ENCODE measurements at regions not wholly inside any gene's neighbourhood (a gene's known extent, or its start where the extent isn't known, plus 50 kb on each side); places are given as distances from the start of the nearest gene placed in this dataset.
A peak's percentile ranks its signal among the peaks of the same experiment; 100 is the strongest.

GRCh38 chr13:109668433-109669233, 117.8 kb downstream of the IRS2 start:
- Histone ChIP-seq H4K20me1 (ENCODE audit: insufficient read depth, low read length) (peaks cover 21% of the 10 kb centered on the region), H3K9ac (ENCODE audit: low read depth, low read length) (no peak overlapping the region), H3K27me3 (ENCODE audit: insufficient read depth, low read length, poor library complexity) (no peaks in the 10 kb centered on the region), H3K4me3 (ENCODE audit: low read depth in 1 of 2, low read length in 2 of 2) (no peak overlapping the region), H3K4me2 (ENCODE audit: insufficient read depth, low read length) (no peak overlapping the region), H3K4me1 (ENCODE audit: insufficient read depth, low read length) (peaks cover 7% of the 10 kb centered on the region), H3K27ac (ENCODE audit: low read length) (peak overlapping the region; percentile 44; the same call in 1 of the 2 replicates), H3K79me2 (ENCODE audit: insufficient read depth, low read length) (peaks cover 76% of the 10 kb centered on the region), H2AFZ (ENCODE audit: low read depth, low read length) (no peak overlapping the region), H3K9me3 (ENCODE audit: insufficient read depth, low read length, severe bottlenecking) (no peaks in the 10 kb centered on the region), H3K36me3 (ENCODE audit: insufficient read depth, low read length) (peaks cover 28% of the 10 kb centered on the region)
- ATAC-seq (ENCODE audit: insufficient read depth, low read depth) (no peak), DNase-seq (no peak)
- TF ChIP-seq, protein P1, sequence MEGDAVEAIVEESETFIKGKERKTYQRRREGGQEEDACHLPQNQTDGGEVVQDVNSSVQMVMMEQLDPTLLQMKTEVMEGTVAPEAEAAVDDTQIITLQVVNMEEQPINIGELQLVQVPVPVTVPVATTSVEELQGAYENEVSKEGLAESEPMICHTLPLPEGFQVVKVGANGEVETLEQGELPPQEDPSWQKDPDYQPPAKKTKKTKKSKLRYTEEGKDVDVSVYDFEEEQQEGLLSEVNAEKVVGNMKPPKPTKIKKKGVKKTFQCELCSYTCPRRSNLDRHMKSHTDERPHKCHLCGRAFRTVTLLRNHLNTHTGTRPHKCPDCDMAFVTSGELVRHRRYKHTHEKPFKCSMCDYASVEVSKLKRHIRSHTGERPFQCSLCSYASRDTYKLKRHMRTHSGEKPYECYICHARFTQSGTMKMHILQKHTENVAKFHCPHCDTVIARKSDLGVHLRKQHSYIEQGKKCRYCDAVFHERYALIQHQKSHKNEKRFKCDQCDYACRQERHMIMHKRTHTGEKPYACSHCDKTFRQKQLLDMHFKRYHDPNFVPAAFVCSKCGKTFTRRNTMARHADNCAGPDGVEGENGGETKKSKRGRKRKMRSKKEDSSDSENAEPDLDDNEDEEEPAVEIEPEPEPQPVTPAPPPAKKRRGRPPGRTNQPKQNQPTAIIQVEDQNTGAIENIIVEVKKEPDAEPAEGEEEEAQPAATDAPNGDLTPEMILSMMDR (IDR thresholded peaks at IDR 0.05; ENCODE audit: borderline replicate concordance, extremely low read depth, low read length, poor library complexity, severe bottlenecking), result no peak
- TF ChIP-seq EZH2 (IDR thresholded peaks at IDR 0.05; ENCODE audit: borderline replicate concordance, low read depth, low read length, severe bottlenecking), result no peak

DNA sequence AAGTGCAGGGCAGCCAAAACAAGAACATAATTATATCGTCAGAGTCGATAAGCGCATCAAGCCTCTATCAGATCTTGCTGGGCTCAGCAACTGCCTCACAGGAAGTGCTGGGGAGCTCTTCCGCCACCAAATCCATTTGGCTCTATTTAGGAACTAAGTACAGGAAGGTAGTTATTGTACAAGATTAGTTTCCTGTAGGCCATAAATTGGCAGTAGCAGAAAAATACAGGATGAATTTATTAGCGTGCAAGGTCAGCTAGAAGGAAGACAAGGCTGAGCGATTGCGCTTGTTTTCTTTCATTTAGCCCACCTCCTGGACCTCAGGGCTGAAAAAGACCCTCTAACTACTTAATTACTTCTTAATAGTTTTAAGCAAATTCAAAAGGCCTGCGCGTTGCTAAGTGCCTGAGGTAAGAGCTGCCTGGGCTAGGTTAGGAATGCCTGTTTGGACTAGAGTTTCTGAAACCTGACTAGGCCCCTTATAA, 118.5 kb downstream of the IRS2 start:
- peaks cover 79% of the 10 kb centered on the region for H3K79me2 ChIP-seq (ENCODE audit: insufficient read depth, low read length)
- no peaks in the 10 kb centered on the region for H3K27me3 ChIP-seq (ENCODE audit: insufficient read depth, low read length, poor library complexity)
- no peak overlapping the region for H2AFZ ChIP-seq (ENCODE audit: low read depth, low read length)
- DNase-seq, result no peak
- no peak for ATAC-seq (ENCODE audit: insufficient read depth, low read depth)
- no peaks in the 10 kb centered on the region for H3K9me3 ChIP-seq (ENCODE audit: insufficient read depth, low read length, severe bottlenecking)
- no peak overlapping the region for H3K4me3 ChIP-seq (ENCODE audit: low read depth in 1 of 2, low read length in 2 of 2)
- no peak overlapping the region for H3K9ac ChIP-seq (ENCODE audit: low read depth, low read length)
- H3K4me2 ChIP-seq (ENCODE audit: insufficient read depth, low read length), result no peak overlapping the region
- no peak for TF ChIP-seq EZH2 (IDR thresholded peaks at IDR 0.05; ENCODE audit: borderline replicate concordance, low read depth, low read length, severe bottlenecking)
- TF ChIP-seq, protein P1 (IDR thresholded peaks at IDR 0.05; ENCODE audit: borderline replicate concordance, extremely low read depth, low read length, poor library complexity, severe bottlenecking), result no peak
- peaks cover 25% of the 10 kb centered on the region for H4K20me1 ChIP-seq (ENCODE audit: insufficient read depth, low read length)
- H3K4me1 ChIP-seq (ENCODE audit: insufficient read depth, low read length), result peaks cover 7% of the 10 kb centered on the region
- no peak overlapping the region for H3K27ac ChIP-seq (ENCODE audit: low read length)
- H3K36me3 ChIP-seq (ENCODE audit: insufficient read depth, low read length), result peaks cover 25% of the 10 kb centered on the region

- H2AFZ ChIP-seq (ENCODE audit: low read depth, low read length), result no peak overlapping the region
- no peak for ATAC-seq (ENCODE audit: insufficient read depth, low read depth)
- H3K4me1 ChIP-seq (ENCODE audit: insufficient read depth, low read length), result peaks cover 7% of the 10 kb centered on the region
These were observed 119.3 kb downstream of the IRS2 start for GRCh38 chr13:109667056-109667455.

More at GRCh38 chr13:109667056-109667455, 119.3 kb downstream of the IRS2 start:
- DNase-seq, result no peak
- H3K4me2 ChIP-seq (ENCODE audit: insufficient read depth, low read length), result no peak overlapping the region
- peaks cover 80% of the 10 kb centered on the region for H3K79me2 ChIP-seq (ENCODE audit: insufficient read depth, low read length)
- H3K9ac ChIP-seq (ENCODE audit: low read depth, low read length), result no peak overlapping the region
- no peaks in the 10 kb centered on the region for H3K9me3 ChIP-seq (ENCODE audit: insufficient read depth, low read length, severe bottlenecking)
- TF ChIP-seq, protein P1 (IDR thresholded peaks at IDR 0.05; ENCODE audit: borderline replicate concordance, extremely low read depth, low read length, poor library complexity, severe bottlenecking), result no peak
- no peak for TF ChIP-seq EZH2 (IDR thresholded peaks at IDR 0.05; ENCODE audit: borderline replicate concordance, low read depth, low read length, severe bottlenecking)
- peaks cover 25% of the 10 kb centered on the region for H3K36me3 ChIP-seq (ENCODE audit: insufficient read depth, low read length)
- H3K27me3 ChIP-seq (ENCODE audit: insufficient read depth, low read length, poor library complexity), result no peaks in the 10 kb centered on the region
- no peak overlapping the region for H3K27ac ChIP-seq (ENCODE audit: low read length)
- H4K20me1 ChIP-seq (ENCODE audit: insufficient read depth, low read length), result peaks cover 29% of the 10 kb centered on the region
- H3K4me3 ChIP-seq (ENCODE audit: low read depth in 1 of 2, low read length in 2 of 2), result no peak overlapping the region

Measured in DND-41 (cell line).